WERI-Rb-1 (cell line): ENCODE measurements at regions not wholly inside any gene's neighbourhood (a gene's known extent, or its start where the extent isn't known, plus 50 kb on each side); places are given as distances from the start of the nearest gene placed in this dataset.

Source experiments
- DNase-seq: peaks from one replicate; pipeline ENCODE4 v3.0.0-alpha.2; 2020
- H3K27ac ChIP-seq: fragments of 250-450 bp; sonication (Bioruptor Pico); 2 replicates; pipeline ENCODE4 v1.5.1; 2020; ENCODE audit warnings: mild to moderate bottlenecking, moderate library complexity
- H3K27me3 ChIP-seq: fragments of 250-450 bp; sonication (Bioruptor Pico); 2 replicates; pipeline ENCODE4 v1.5.1; 2021; ENCODE audit warnings: mild to moderate bottlenecking, low read depth, moderate library complexity; ENCODE audit not compliant: insufficient read depth, severe bottlenecking
- H3K36me3 ChIP-seq: fragments of 250-450 bp; sonication (Bioruptor Pico); 2 replicates; pipeline ENCODE4 v1.5.1; 2020; ENCODE audit warnings: mild to moderate bottlenecking, moderate library complexity
- H3K4me3 ChIP-seq: 2 replicates; pipeline ENCODE4 v1.5.1; 2011; ENCODE audit warnings: low read depth, mild to moderate bottlenecking, control low read depth, low read length
- H3K9me3 ChIP-seq: fragments of 250-450 bp; sonication (Bioruptor Pico); 2 replicates; pipeline ENCODE4 v1.5.1; 2021; ENCODE audit warnings: mild to moderate bottlenecking, moderate library complexity; ENCODE audit not compliant: severe bottlenecking
- TF ChIP-seq, protein P1 (sequence below): IDR thresholded peaks from 2 replicates; pipeline ENCODE4 v1.5.1; 2011; ENCODE audit warnings: low read depth, mild to moderate bottlenecking, control low read depth, inconsistent platforms, low read length

GRCh38 chr6:128601060-128601459 is 80.7 kb upstream of the PTPRK start:
- TF ChIP-seq, protein P1, sequence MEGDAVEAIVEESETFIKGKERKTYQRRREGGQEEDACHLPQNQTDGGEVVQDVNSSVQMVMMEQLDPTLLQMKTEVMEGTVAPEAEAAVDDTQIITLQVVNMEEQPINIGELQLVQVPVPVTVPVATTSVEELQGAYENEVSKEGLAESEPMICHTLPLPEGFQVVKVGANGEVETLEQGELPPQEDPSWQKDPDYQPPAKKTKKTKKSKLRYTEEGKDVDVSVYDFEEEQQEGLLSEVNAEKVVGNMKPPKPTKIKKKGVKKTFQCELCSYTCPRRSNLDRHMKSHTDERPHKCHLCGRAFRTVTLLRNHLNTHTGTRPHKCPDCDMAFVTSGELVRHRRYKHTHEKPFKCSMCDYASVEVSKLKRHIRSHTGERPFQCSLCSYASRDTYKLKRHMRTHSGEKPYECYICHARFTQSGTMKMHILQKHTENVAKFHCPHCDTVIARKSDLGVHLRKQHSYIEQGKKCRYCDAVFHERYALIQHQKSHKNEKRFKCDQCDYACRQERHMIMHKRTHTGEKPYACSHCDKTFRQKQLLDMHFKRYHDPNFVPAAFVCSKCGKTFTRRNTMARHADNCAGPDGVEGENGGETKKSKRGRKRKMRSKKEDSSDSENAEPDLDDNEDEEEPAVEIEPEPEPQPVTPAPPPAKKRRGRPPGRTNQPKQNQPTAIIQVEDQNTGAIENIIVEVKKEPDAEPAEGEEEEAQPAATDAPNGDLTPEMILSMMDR: no peak
- no peak for DNase-seq
- H3K36me3 ChIP-seq: no peaks in the 10 kb centered on the region
- H3K9me3 ChIP-seq: no peaks in the 10 kb centered on the region
- no peak overlapping the region for H3K27ac ChIP-seq
- H3K4me3 ChIP-seq: no peak overlapping the region
- H3K27me3 ChIP-seq: no peaks in the 10 kb centered on the region

- DNase-seq: no peak
- Histone ChIP-seq H3K36me3 (no peaks in the 10 kb centered on the region), H3K27ac (no peak overlapping the region), H3K27me3 (no peaks in the 10 kb centered on the region), H3K9me3 (no peaks in the 10 kb centered on the region), H3K4me3 (no peak overlapping the region)
- TF ChIP-seq, protein P1: no peak
Observed at GRCh38 chr6:128600397-128600951, 80.1 kb upstream of the PTPRK start.

DNA sequence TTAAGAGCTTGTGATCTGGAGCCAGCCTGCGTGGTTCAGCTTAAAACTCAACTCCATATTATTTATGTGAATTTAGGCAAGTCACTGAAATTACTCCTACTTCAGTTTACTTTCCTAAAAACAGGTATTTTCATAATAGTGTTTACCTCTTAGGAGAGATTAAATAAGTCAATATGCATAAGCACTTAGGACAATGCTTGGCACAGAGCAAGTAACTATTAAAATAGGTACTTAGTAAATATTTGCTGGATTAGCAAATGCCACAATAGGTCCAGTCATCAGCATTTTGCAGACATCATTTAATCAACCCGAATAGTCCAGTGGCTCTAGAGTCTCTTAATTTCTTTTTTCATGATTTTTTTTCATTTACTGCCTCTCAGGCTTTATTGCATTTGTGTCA is 78.6 kb upstream of the PTPRK start:
- TF ChIP-seq, protein P1: no peak
- Histone ChIP-seq H3K27me3 (no peaks in the 10 kb centered on the region), H3K36me3 (no peaks in the 10 kb centered on the region), H3K4me3 (no peak overlapping the region), H3K27ac (no peak overlapping the region), H3K9me3 (no peaks in the 10 kb centered on the region)
- DNase-seq: no peak

GRCh38 chr6:128598571-128598970 is 78.2 kb upstream of the PTPRK start:
- Histone ChIP-seq H3K9me3 (no peaks in the 10 kb centered on the region), H3K27ac (no peak overlapping the region)
- TF ChIP-seq, protein P1: no peak

GRCh38 chr6:128597956-128598355 is 77.6 kb upstream of the PTPRK start:
- TF ChIP-seq, protein P1: no peak
- Histone ChIP-seq H3K9me3 (no peaks in the 10 kb centered on the region), H3K36me3 (no peaks in the 10 kb centered on the region), H3K27ac (no peak overlapping the region), H3K4me3 (no peak overlapping the region), H3K27me3 (no peaks in the 10 kb centered on the region)
- no peak for DNase-seq

More at GRCh38 chr6:128598571-128598970, 78.2 kb upstream of the PTPRK start:
- no peaks in the 10 kb centered on the region for H3K36me3 ChIP-seq
- no peak overlapping the region for H3K4me3 ChIP-seq
- no peak for DNase-seq
- H3K27me3 ChIP-seq: no peaks in the 10 kb centered on the region

DNA sequence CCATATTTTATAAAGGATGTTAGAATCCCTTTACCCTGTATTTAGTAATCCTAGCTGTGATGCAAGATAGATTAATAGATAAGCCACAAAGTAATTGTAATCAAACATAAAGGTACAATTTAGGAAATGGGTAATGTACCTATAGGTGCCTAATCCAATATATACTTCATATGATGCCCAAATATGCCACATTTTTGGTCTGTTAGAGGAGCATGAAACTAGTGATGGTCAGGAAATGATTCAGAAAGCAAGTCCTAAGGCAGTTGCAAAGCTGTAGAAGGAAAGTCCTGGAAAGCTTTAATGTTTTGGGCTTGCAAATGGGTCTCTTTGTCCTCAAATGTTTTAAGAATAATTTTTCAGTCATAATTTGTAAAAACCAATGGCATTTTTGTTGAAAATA is 76.6 kb upstream of the PTPRK start:
- Histone ChIP-seq H3K27ac (no peak overlapping the region), H3K4me3 (no peak overlapping the region), H3K36me3 (no peaks in the 10 kb centered on the region), H3K27me3 (no peaks in the 10 kb centered on the region), H3K9me3 (no peaks in the 10 kb centered on the region)
- DNase-seq: no peak
- TF ChIP-seq, protein P1: no peak
